HEK293 (cell line): ENCODE measurements at regions not wholly inside any gene's neighbourhood (a gene's known extent, or its start where the extent isn't known, plus 50 kb on each side); places are given as distances from the start of the nearest gene placed in this dataset.

Source experiments
- REST ChIP-seq: fragments of 450-650 bp; formaldehyde crosslinking; IDR thresholded peaks from 2 replicates; pipeline ENCODE4 v1.5.1; 2016; ENCODE audit warnings: missing biosample characterization, missing genetic modification characterization
- ZBTB1 ChIP-seq: fragments of 450-650 bp; formaldehyde crosslinking; IDR thresholded peaks from 2 replicates; pipeline ENCODE4 v1.5.1; 2016; ENCODE audit warnings: missing biosample characterization, missing genetic modification characterization
- ZBTB21 ChIP-seq: fragments of 450-650 bp; formaldehyde crosslinking; IDR thresholded peaks from 2 replicates; pipeline ENCODE4 v1.5.1; 2017; ENCODE audit warnings: missing biosample characterization, missing genetic modification characterization
- ZBTB8A ChIP-seq: fragments of 450-650 bp; formaldehyde crosslinking; IDR thresholded peaks from 2 replicates; pipeline ENCODE4 v1.5.1; 2016; ENCODE audit warnings: missing biosample characterization, missing genetic modification characterization
- ZFP37 ChIP-seq: fragments of 450-650 bp; formaldehyde crosslinking; IDR thresholded peaks from 2 replicates; pipeline ENCODE4 v1.5.1; 2016; ENCODE audit warnings: missing biosample characterization, missing genetic modification characterization
- ZNF121 ChIP-seq: fragments of 450-650 bp; formaldehyde crosslinking; IDR thresholded peaks from 2 replicates; pipeline ENCODE4 v1.5.1; 2016; ENCODE audit warnings: missing biosample characterization, missing genetic modification characterization
- ZNF140 ChIP-seq: fragments of 450-650 bp; formaldehyde crosslinking; IDR thresholded peaks from 2 replicates; pipeline ENCODE4 v1.5.1; 2016; ENCODE audit warnings: missing biosample characterization, missing genetic modification characterization
- ZNF23 ChIP-seq: fragments of 450-650 bp; formaldehyde crosslinking; IDR thresholded peaks from 2 replicates; pipeline ENCODE4 v1.5.1; 2016; ENCODE audit warnings: missing biosample characterization, missing genetic modification characterization, borderline replicate concordance
- ZNF701 ChIP-seq: fragments of 450-650 bp; formaldehyde crosslinking; IDR thresholded peaks from 2 replicates; pipeline ENCODE4 v1.5.1; 2016; ENCODE audit warnings: missing biosample characterization, missing genetic modification characterization
- ZSCAN23 ChIP-seq: fragments of 450-650 bp; formaldehyde crosslinking; IDR thresholded peaks from 2 replicates; pipeline ENCODE4 v1.5.1; 2016; ENCODE audit warnings: missing biosample characterization, missing genetic modification characterization
- TF ChIP-seq, protein P1 (sequence below): fragments of 450-650 bp; formaldehyde crosslinking; IDR thresholded peaks from 2 replicates; pipeline ENCODE4 v1.5.1; 2016; ENCODE audit warnings: missing biosample characterization, missing genetic modification characterization

- TF ChIP-seq ZNF701 (tag by site-specific recombination), result no peak
- TF ChIP-seq, protein P1, sequence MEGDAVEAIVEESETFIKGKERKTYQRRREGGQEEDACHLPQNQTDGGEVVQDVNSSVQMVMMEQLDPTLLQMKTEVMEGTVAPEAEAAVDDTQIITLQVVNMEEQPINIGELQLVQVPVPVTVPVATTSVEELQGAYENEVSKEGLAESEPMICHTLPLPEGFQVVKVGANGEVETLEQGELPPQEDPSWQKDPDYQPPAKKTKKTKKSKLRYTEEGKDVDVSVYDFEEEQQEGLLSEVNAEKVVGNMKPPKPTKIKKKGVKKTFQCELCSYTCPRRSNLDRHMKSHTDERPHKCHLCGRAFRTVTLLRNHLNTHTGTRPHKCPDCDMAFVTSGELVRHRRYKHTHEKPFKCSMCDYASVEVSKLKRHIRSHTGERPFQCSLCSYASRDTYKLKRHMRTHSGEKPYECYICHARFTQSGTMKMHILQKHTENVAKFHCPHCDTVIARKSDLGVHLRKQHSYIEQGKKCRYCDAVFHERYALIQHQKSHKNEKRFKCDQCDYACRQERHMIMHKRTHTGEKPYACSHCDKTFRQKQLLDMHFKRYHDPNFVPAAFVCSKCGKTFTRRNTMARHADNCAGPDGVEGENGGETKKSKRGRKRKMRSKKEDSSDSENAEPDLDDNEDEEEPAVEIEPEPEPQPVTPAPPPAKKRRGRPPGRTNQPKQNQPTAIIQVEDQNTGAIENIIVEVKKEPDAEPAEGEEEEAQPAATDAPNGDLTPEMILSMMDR, result no peak
- no peak for TF ChIP-seq ZBTB8A (tag by site-specific recombination)
- TF ChIP-seq ZBTB1 (tag by site-specific recombination), result no peak
- TF ChIP-seq ZNF140 (tag by site-specific recombination), result no peak
- TF ChIP-seq ZBTB21, result no peak
- no peak for TF ChIP-seq REST (tag by site-specific recombination)
- no peak for TF ChIP-seq ZNF23
- no peak for TF ChIP-seq ZSCAN23 (tag by site-specific recombination)
- TF ChIP-seq ZNF121 (tag by site-specific recombination), result no peak
- TF ChIP-seq ZFP37 (tag by site-specific recombination), result no peak
These were observed 209.9 kb upstream of the SOX14 start for GRCh38 chr3:137554242-137554641.
